Fibroblast of skin of scalp (primary cell): ENCODE measurements at regions not wholly inside any gene's neighbourhood (a gene's known extent, or its start where the extent isn't known, plus 50 kb on each side); places are given as distances from the start of the nearest gene placed in this dataset.
"Not testable (repeated sequence)": the region's sequence is repeated elsewhere in the genome, so short reads cannot be mapped to it uniquely, and the experiment has no call there.

ENCODE experiments used
- DNase-seq: peaks from one replicate; pipeline ENCODE4 v3.0.0-alpha.2; 2013

- DNase-seq = not testable (repeated sequence)
These were observed 73.8 kb upstream of the FANCC start for GRCh38 chr9:95391271-95391670.

GRCh38 chr9:95389373-95389772 is 71.9 kb upstream of the FANCC start:
- DNase-seq = no peak

GRCh38 chr9:95386843-95387242 is 69.3 kb upstream of the FANCC start:
- no peak for DNase-seq

GRCh38 chr9:95385521-95385920 is 68.0 kb upstream of the FANCC start:
- no peak for DNase-seq

GRCh38 chr9:95383845-95384244 is 66.3 kb upstream of the FANCC start:
- no peak for DNase-seq

- DNase-seq = peak; percentile 66
These were observed 65.7 kb upstream of the FANCC start for GRCh38 chr9:95383185-95383676.

- no peak for DNase-seq
These were observed 64.9 kb upstream of the FANCC start for GRCh38 chr9:95382433-95382832.

GRCh38 chr9:95381221-95381620 is 63.7 kb upstream of the FANCC start:
- peak; percentile 60 for DNase-seq

- no peak for DNase-seq
These were observed 62.1 kb upstream of the FANCC start for GRCh38 chr9:95379630-95380029.

GRCh38 chr9:95373782-95374487 is 56.4 kb upstream of the FANCC start:
- no peak for DNase-seq

GRCh38 chr9:95373069-95373681 is 55.7 kb upstream of the FANCC start:
- no peak for DNase-seq

- peak; percentile 50 for DNase-seq
These were observed 52.6 kb upstream of the FANCC start for GRCh38 chr9:95370064-95370463.

- DNase-seq = no peak
These were observed 51.1 kb upstream of the FANCC start for GRCh38 chr9:95368377-95369160.
